Muscle of leg (tissue), 3 donors: ENCODE measurements at regions not wholly inside any gene's neighbourhood (a gene's known extent, or its start where the extent isn't known, plus 50 kb on each side); places are given as distances from the start of the nearest gene placed in this dataset.
A peak's percentile ranks its signal among the peaks of the same experiment; 100 is the strongest.

Experiments used
- DNase-seq: peaks from one replicate; pipeline ENCODE4 v3.0.0; 2013
- H3K27ac ChIP-seq: one replicate; pipeline ENCODE4 v1.5.1; 2013; ENCODE audit warnings: mild to moderate bottlenecking, low read length, control low read depth
- H3K27me3 ChIP-seq: one replicate; pipeline ENCODE4 v1.6.1; 2013; ENCODE audit warnings: low read length; ENCODE audit not compliant: control insufficient read depth, insufficient read depth
- H3K36me3 ChIP-seq: one replicate; pipeline ENCODE4 v1.6.1; 2013; ENCODE audit warnings: low read length; ENCODE audit not compliant: control insufficient read depth, insufficient read depth
- H3K4me1 ChIP-seq: one replicate; pipeline ENCODE4 v1.6.1; 2013; ENCODE audit warnings: low read length; ENCODE audit not compliant: control insufficient read depth, insufficient read depth
- H3K4me3 ChIP-seq: one replicate; pipeline ENCODE4 v1.5.1; 2013; ENCODE audit warnings: low read length, control low read depth
- H3K9me3 ChIP-seq: replicated peaks from 2 replicates; pipeline ENCODE4 v1.6.1; 2013; ENCODE audit warnings: low read depth, low read length; ENCODE audit not compliant: control insufficient read depth
- WGBS: methylation state at CpG from one replicate; pipeline ENCODE4 v1.1.5; 2013; ENCODE audit warnings: missing lambda C conversion rate; ENCODE audit not compliant: insufficient coverage; 5-methylcytosine and 5-hydroxymethylcytosine counted together

DNA sequence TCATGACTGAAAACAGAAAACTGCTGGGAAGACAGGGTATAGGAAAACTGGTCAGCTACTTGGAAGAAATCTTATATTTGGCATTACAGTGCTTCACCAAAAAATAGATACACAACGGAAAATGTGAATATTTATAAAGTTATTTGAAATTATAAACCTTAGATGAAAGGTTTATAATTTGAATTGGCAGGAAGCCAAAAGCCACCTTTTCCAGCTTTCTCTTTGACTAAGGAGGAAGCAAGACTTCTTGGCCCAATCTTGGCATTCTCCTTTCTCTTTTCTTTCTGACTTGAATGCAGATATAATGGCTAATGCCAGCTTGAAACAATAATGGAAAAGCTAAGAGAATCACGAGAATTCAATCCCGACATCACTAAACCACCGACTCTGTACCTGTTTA lies 196.5 kb upstream of the PIK3C3 start:
- no peak overlapping the region for H3K27ac ChIP-seq
- H3K9me3 ChIP-seq = no peaks in the 10 kb centered on the region
- H3K4me3 ChIP-seq = no peak overlapping the region
- WGBS = no CpG with 5 or more reads among the region's 4 CpGs
- H3K27me3 ChIP-seq = no peaks in the 10 kb centered on the region
- H3K36me3 ChIP-seq = no peaks in the 10 kb centered on the region
- H3K4me1 ChIP-seq = no peaks in the 10 kb centered on the region
- DNase-seq = no peak

DNA sequence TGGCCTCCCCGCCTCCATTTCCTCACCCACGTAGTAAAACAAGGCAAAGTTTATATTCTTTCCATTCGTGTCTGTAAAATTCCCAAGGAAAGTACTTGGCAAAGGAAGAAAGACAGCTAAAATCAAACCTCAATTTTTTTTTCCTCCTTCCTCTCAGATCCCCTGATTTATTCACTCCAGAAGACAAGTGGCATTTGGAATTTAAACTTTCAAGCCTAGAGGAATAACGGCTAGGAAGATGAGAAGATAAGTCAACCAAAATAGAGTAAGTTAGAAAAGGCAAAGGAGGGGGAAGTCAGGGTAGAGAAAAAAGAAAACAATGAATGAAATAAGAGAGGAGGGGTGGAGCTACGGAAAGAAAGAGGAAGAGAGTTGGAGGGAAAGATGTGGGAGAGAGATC lies 198.9 kb upstream of the PIK3C3 start:
- no peaks in the 10 kb centered on the region for H3K4me1 ChIP-seq
- H3K27me3 ChIP-seq = no peaks in the 10 kb centered on the region
- no peaks in the 10 kb centered on the region for H3K36me3 ChIP-seq
- no peaks in the 10 kb centered on the region for H3K9me3 ChIP-seq
- H3K4me3 ChIP-seq = no peak overlapping the region
- H3K27ac ChIP-seq = no peak overlapping the region
- WGBS = 12% methylated on average over 3 of the region's 5 CpGs
- no peak for DNase-seq

DNA sequence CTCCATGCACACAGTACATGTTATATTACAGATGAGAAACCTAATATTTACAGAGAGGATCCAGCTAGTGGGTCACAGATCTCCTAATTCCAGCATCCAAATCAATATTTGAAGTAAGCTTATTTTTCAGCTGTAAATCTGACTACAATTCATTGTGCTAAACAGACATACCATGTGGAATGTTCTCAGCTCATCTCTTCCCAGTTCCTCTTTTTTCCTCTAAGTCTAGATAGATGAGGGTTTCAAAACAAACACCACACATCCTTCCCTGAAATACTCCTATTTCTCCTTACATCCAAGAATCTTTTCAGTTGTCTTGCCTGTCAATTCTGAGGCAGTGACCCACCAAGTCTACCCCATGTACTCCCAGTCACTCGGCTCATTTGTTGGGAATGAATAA lies 200.7 kb upstream of the PIK3C3 start:
- Histone ChIP-seq H3K27ac (no peak overlapping the region), H3K4me3 (no peak overlapping the region), H3K4me1 (no peaks in the 10 kb centered on the region), H3K9me3 (no peaks in the 10 kb centered on the region), H3K36me3 (no peaks in the 10 kb centered on the region), H3K27me3 (no peaks in the 10 kb centered on the region)
- DNase-seq = no peak
- WGBS = no CpG with 5 or more reads among the region's 1 CpG

DNA sequence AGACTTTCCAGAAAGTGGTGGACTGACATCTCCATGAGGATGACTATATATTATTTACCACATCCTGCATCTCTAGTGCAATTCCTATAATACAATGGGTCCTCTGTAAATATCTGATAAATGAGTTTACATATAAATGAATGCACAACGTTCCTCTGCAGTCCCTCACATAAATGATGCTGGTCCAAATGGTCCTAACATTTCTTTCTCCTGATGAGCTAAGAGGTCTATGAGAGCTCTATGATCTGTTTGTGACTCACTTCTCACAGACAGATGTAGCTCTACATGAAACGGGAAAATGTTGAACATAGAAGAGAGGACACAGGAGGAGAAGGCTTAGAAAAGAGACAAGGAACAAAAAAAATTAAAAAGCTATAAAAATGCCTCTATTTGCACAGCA lies 201.2 kb upstream of the PIK3C3 start:
- Histone ChIP-seq H3K36me3 (no peaks in the 10 kb centered on the region), H3K9me3 (no peaks in the 10 kb centered on the region), H3K27me3 (no peaks in the 10 kb centered on the region), H3K4me1 (no peaks in the 10 kb centered on the region), H3K27ac (no peak overlapping the region), H3K4me3 (no peak overlapping the region)
- no CpG with 5 or more reads among the region's 2 CpGs for WGBS
- no peak for DNase-seq

DNA sequence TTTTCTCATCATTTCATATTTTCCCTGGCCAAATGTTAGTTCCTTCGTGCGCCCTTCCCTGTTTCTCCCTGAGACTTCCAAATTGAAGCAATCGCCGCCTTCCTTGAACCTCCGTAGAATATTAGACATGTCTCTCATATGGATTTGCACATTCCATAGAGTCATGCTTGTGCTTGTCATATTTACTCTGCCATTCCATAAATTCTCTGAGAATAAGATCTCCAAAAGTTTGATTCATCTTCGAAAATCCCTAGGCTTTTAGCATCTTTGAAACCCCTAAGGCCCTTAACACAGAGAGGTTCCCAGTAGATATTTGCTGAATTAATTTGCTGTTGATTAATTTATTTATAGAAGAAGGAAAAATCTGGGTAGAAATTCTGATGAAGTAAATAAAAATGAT lies 202.2 kb upstream of the PIK3C3 start:
- H3K27ac ChIP-seq = no peak overlapping the region
- H3K4me1 ChIP-seq = no peaks in the 10 kb centered on the region
- H3K36me3 ChIP-seq = no peaks in the 10 kb centered on the region
- 82% methylated on average over 5 of the region's 6 CpGs for WGBS
- no peak for DNase-seq
- no peaks in the 10 kb centered on the region for H3K9me3 ChIP-seq
- H3K4me3 ChIP-seq = no peak overlapping the region
- no peaks in the 10 kb centered on the region for H3K27me3 ChIP-seq

DNA sequence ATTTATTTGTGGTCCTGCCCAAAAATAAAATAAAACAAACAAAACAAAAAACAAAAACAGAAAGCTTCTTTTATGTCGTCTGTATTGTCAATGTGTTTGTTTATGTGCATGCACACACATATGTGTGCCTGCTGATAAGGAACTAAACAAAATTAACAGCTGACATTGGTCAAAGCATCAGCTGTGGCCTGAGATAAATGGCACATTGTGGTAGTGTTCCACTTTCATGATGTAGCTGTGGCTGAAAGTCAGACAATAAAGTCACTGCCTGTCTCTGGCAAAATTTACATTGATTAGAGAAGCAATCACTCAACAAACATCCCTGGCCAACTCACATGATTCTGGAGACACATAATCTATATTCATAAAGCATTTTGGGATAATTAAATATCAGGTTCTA lies 203.4 kb upstream of the PIK3C3 start:
- no peaks in the 10 kb centered on the region for H3K9me3 ChIP-seq
- DNase-seq = no peak
- WGBS = no CpG with 5 or more reads among the region's 1 CpG
- H3K4me1 ChIP-seq = no peaks in the 10 kb centered on the region
- no peak overlapping the region for H3K27ac ChIP-seq
- H3K4me3 ChIP-seq = no peak overlapping the region
- H3K27me3 ChIP-seq = no peaks in the 10 kb centered on the region
- H3K36me3 ChIP-seq = no peaks in the 10 kb centered on the region

DNA sequence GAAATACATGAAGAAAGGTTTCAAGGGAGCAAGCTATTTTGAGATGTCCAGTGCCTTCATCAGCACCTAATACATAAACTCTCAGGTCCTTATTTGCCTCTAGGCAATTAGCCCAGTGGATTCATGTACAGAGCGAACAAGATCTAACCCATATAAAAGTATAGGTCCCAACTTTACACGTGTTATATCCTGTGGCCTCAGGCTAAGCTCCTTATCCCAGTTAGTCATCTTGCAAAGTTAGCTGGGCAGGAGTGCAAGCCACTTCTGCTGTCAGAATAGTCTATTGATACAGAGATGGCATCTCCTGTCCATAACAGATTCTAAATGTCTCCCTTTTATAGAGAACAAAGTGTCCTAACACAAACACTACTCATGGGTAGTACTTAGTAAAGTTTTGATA lies 203.9 kb upstream of the PIK3C3 start:
- Histone ChIP-seq H3K9me3 (no peaks in the 10 kb centered on the region), H3K4me3 (no peak overlapping the region), H3K4me1 (no peaks in the 10 kb centered on the region), H3K27me3 (no peaks in the 10 kb centered on the region), H3K36me3 (no peaks in the 10 kb centered on the region), H3K27ac (no peak overlapping the region)
- no peak for DNase-seq
- WGBS = no CpG with 5 or more reads among the region's 2 CpGs

DNA sequence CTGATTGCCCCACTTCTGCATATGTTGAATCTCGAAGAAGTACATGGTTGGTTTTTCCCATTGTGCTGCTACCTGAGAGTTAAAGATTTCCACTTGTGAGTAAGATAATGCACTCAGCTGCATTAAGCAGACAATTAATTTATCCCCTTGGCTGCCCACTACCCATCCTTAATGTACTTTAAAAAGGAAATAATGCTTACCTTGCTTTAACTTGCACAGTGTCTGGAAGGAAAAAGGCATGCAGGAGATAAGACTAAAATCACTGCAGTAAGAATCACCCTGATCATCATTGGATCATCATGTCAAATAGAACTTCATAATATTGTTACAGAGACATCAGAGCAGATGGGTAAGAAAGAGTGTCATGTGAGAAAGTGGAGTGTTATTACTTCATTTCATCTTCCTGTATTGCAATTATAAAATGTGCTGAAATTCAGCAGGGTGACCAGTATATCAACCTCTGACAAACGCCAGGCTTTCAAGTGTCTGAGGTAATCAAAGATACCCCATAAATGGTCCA lies 207.3 kb upstream of the PIK3C3 start:
- Histone ChIP-seq H3K36me3 (no peaks in the 10 kb centered on the region), H3K27me3 (no peaks in the 10 kb centered on the region), H3K4me1 (no peaks in the 10 kb centered on the region), H3K27ac (no peak overlapping the region), H3K9me3 (no peaks in the 10 kb centered on the region), H3K4me3 (no peak overlapping the region)
- WGBS = no CpG with 5 or more reads among the region's 2 CpGs
- no peak for DNase-seq

DNA sequence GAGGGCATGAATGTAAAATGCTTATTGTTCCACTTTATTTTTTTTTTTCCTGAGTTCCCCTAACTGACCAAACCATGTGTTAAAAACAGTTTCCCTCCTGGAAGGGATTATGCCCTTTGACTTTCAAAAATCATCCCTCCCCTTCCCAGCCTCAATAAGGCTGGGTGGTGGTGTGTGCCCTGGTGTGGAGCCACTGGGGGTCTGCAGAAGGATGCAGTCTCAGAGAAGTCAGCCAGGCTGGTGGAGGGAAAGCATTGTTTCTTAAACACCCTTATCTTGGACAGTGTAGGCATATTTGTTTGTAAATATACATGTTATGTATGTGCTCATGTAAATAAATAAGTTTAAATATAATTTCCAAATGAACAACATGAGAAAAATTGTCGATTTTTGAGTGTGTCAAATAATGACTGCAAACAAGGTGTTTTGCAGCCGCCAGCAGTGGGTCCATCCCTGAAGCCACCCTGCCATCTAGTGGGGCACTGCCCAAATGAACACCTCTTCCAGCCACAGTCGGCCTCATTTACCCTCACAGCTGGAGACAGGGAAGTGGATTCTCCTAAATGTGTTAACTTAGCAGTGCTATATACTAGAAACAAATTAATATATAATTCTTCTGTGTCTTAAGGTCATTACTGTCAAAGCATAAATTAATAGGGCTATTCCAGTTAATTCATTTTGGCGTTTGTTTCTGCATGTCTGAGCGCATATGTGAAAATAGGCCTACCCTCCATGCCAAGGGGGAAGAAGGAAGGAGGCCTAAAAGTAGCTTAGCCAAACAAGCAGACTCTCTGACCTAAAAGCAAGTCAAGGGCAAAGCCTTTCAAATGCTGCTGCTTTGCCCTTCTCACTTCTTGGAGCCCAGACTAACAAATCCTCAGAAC lies 209.6 kb upstream of the PIK3C3 start:
- WGBS = no CpG with 5 or more reads among the region's 5 CpGs
- H3K36me3 ChIP-seq = no peaks in the 10 kb centered on the region
- H3K27me3 ChIP-seq = no peaks in the 10 kb centered on the region
- H3K4me3 ChIP-seq = no peak overlapping the region
- peak; percentile 45 for DNase-seq
- H3K9me3 ChIP-seq = no peaks in the 10 kb centered on the region
- no peak overlapping the region for H3K27ac ChIP-seq
- H3K4me1 ChIP-seq = no peaks in the 10 kb centered on the region

DNA sequence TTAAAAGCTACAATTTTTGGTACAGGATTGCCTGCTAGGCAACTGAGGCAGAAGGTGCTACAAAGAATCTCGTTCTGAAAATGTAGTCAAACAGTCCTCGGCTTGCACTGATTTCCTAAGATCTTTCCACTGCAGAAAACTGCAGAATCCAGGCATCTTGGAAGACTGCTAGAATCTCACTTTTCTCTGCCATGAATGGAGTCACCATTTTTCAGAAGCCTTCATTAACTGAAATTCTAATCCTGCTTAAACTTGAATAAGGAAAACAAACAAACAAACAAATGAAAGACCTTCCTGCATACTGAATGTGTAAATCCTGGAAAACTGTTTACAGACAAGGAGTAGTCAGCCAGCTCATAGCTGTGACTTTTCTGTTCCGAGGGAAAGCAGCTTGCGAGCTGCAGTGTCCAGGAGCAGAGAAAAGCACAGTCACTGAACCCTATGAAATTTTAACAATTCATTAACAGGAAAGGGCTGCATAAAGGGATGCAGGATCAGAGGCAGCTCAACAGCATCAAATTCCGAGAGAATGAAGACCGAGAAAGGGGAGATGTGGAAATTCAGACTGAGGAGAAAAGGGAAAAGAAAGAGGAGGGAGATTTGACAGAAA lies 210.5 kb upstream of the PIK3C3 start:
- no peaks in the 10 kb centered on the region for H3K27me3 ChIP-seq
- no peaks in the 10 kb centered on the region for H3K4me1 ChIP-seq
- no peak overlapping the region for H3K4me3 ChIP-seq
- DNase-seq = peak; percentile 2
- H3K27ac ChIP-seq = no peak overlapping the region
- no peaks in the 10 kb centered on the region for H3K9me3 ChIP-seq
- no peaks in the 10 kb centered on the region for H3K36me3 ChIP-seq
- WGBS = 20% methylated on average over 6 of the region's 6 CpGs
